ENCODE measurements at regions not wholly inside any gene's neighbourhood (a gene's known extent, or its start where the extent isn't known, plus 50 kb on each side); places are given as distances from the start of the nearest gene placed in this dataset.

- Histone ChIP-seq H3K9me3 (ENCODE audit: control insufficient read depth, insufficient read depth, low read length) (no peaks in the 10 kb centered on the region), H3K27ac (ENCODE audit: low read depth, low read length) (no peak overlapping the region)
Measured at GRCh38 chr9:16196206-16196605, 643.4 kb downstream of the CCDC171 start.

GRCh38 chr9:16197578-16198370, 644.9 kb downstream of the CCDC171 start:
- Histone ChIP-seq H3K4me1 (ENCODE audit: control insufficient read depth, low read length) (no peaks in the 10 kb centered on the region), H3K27me3 (ENCODE audit: control insufficient read depth, low read length) (no peaks in the 10 kb centered on the region)

More at GRCh38 chr9:16196206-16196605, 643.4 kb downstream of the CCDC171 start:
- H3K4me2 ChIP-seq (ENCODE audit: low read length), result no peak overlapping the region
- no peaks in the 10 kb centered on the region for H3K4me1 ChIP-seq (ENCODE audit: control insufficient read depth, low read length)
- TF ChIP-seq CTCF (IDR thresholded peaks at IDR 0.05; ENCODE audit: low read depth, low read length, poor library complexity, severe bottlenecking), result no peak
- no peak for TF ChIP-seq EZH2phosphoT487 (IDR thresholded peaks at IDR 0.05; ENCODE audit: borderline replicate concordance, low read length)
- no peaks in the 10 kb centered on the region for H3K9me2 ChIP-seq (replicated peaks; ENCODE audit: control insufficient read depth, low read length)
- H3K79me2 ChIP-seq (ENCODE audit: control insufficient read depth, low read length), result no peaks in the 10 kb centered on the region
- H4K20me1 ChIP-seq (ENCODE audit: control insufficient read depth, insufficient read depth, low read depth, low read length), result no peaks in the 10 kb centered on the region
- H3F3A ChIP-seq (ENCODE audit: control insufficient read depth, insufficient read depth), result no peaks in the 10 kb centered on the region
- no peaks in the 10 kb centered on the region for H3K36me3 ChIP-seq (ENCODE audit: control insufficient read depth, low read length)
- no peak overlapping the region for H3K4me3 ChIP-seq (ENCODE audit: low read length)
- H3K27me3 ChIP-seq (ENCODE audit: control insufficient read depth, low read length), result no peaks in the 10 kb centered on the region

GRCh38 chr9:16198996-16199395, 646.2 kb downstream of the CCDC171 start:
- no peak for TF ChIP-seq EZH2phosphoT487 (IDR thresholded peaks at IDR 0.05; ENCODE audit: borderline replicate concordance, low read length)
- no peak for TF ChIP-seq CTCF (IDR thresholded peaks at IDR 0.05; ENCODE audit: low read depth, low read length, poor library complexity, severe bottlenecking)

More at GRCh38 chr9:16197578-16198370, 644.9 kb downstream of the CCDC171 start:
- no peaks in the 10 kb centered on the region for H4K20me1 ChIP-seq (ENCODE audit: control insufficient read depth, insufficient read depth, low read depth, low read length)
- no peak for TF ChIP-seq EZH2phosphoT487 (IDR thresholded peaks at IDR 0.05; ENCODE audit: borderline replicate concordance, low read length)
- TF ChIP-seq CTCF (IDR thresholded peaks at IDR 0.05; ENCODE audit: low read depth, low read length, poor library complexity, severe bottlenecking), result no peak
- no peak overlapping the region for H3K27ac ChIP-seq (ENCODE audit: low read depth, low read length)
- no peaks in the 10 kb centered on the region for H3K9me2 ChIP-seq (replicated peaks; ENCODE audit: control insufficient read depth, low read length)
- H3K36me3 ChIP-seq (ENCODE audit: control insufficient read depth, low read length), result no peaks in the 10 kb centered on the region
- H3K79me2 ChIP-seq (ENCODE audit: control insufficient read depth, low read length), result no peaks in the 10 kb centered on the region
- H3K4me3 ChIP-seq (ENCODE audit: low read length), result no peak overlapping the region
- no peak overlapping the region for H3K4me2 ChIP-seq (ENCODE audit: low read length)
- no peaks in the 10 kb centered on the region for H3K9me3 ChIP-seq (ENCODE audit: control insufficient read depth, insufficient read depth, low read length)
- no peaks in the 10 kb centered on the region for H3F3A ChIP-seq (ENCODE audit: control insufficient read depth, insufficient read depth)

More at GRCh38 chr9:16198996-16199395, 646.2 kb downstream of the CCDC171 start:
- H3K9me2 ChIP-seq (replicated peaks; ENCODE audit: control insufficient read depth, low read length), result no peaks in the 10 kb centered on the region
- H3K36me3 ChIP-seq (ENCODE audit: control insufficient read depth, low read length), result no peaks in the 10 kb centered on the region
- H3K27me3 ChIP-seq (ENCODE audit: control insufficient read depth, low read length), result no peaks in the 10 kb centered on the region
- no peak overlapping the region for H3K4me2 ChIP-seq (ENCODE audit: low read length)
- H3K4me3 ChIP-seq (ENCODE audit: low read length), result no peak overlapping the region
- H3K79me2 ChIP-seq (ENCODE audit: control insufficient read depth, low read length), result no peaks in the 10 kb centered on the region
- H3K4me1 ChIP-seq (ENCODE audit: control insufficient read depth, low read length), result no peaks in the 10 kb centered on the region
- no peaks in the 10 kb centered on the region for H4K20me1 ChIP-seq (ENCODE audit: control insufficient read depth, insufficient read depth, low read depth, low read length)
- no peaks in the 10 kb centered on the region for H3K9me3 ChIP-seq (ENCODE audit: control insufficient read depth, insufficient read depth, low read length)
- no peak overlapping the region for H3K27ac ChIP-seq (ENCODE audit: low read depth, low read length)
- no peaks in the 10 kb centered on the region for H3F3A ChIP-seq (ENCODE audit: control insufficient read depth, insufficient read depth)
